ENCODE measurements at regions not wholly inside any gene's neighbourhood (a gene's known extent, or its start where the extent isn't known, plus 50 kb on each side); places are given as distances from the start of the nearest gene placed in this dataset.

GRCh38 chr2:223141606-223142005 lies 89.6 kb downstream of the KCNE4 start:
- TF ChIP-seq, protein P1, sequence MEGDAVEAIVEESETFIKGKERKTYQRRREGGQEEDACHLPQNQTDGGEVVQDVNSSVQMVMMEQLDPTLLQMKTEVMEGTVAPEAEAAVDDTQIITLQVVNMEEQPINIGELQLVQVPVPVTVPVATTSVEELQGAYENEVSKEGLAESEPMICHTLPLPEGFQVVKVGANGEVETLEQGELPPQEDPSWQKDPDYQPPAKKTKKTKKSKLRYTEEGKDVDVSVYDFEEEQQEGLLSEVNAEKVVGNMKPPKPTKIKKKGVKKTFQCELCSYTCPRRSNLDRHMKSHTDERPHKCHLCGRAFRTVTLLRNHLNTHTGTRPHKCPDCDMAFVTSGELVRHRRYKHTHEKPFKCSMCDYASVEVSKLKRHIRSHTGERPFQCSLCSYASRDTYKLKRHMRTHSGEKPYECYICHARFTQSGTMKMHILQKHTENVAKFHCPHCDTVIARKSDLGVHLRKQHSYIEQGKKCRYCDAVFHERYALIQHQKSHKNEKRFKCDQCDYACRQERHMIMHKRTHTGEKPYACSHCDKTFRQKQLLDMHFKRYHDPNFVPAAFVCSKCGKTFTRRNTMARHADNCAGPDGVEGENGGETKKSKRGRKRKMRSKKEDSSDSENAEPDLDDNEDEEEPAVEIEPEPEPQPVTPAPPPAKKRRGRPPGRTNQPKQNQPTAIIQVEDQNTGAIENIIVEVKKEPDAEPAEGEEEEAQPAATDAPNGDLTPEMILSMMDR (IDR thresholded peaks at IDR 0.05) = no peak
- TF ChIP-seq EZH2 (IDR thresholded peaks at IDR 0.05) (no peak), EZH2phosphoT487 (IDR thresholded peaks at IDR 0.05) (no peak)

DNA sequence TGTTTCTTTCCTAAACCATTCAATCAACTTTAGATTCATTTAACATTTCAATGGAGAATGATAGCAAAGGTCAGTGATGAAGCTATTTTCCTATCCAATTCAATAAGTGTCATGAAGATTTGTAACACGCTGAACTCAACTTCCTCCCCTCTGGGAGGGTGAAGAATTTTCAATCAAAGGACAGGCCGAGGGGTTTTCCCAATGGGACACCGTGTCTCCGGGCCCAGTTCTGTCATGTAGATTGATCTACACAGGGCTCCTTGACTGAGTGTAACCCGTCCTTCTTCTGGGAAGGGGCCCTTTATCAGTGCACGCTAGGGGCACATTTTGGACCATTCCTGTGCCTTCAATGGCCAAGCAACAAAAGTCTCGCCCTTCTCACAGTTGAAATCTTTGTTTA lies 90.1 kb downstream of the KCNE4 start:
- no peak for TF ChIP-seq EZH2phosphoT487 (IDR thresholded peaks at IDR 0.05)
- TF ChIP-seq, protein P1 (IDR thresholded peaks at IDR 0.05) = no peak
- TF ChIP-seq EZH2 (IDR thresholded peaks at IDR 0.05) = no peak
- H2AFZ ChIP-seq (replicated peaks) = no peak overlapping the region
- no peak overlapping the region for H3K27ac ChIP-seq
- no peak overlapping the region for H3K9ac ChIP-seq
- no peaks in the 10 kb centered on the region for H3K9me3 ChIP-seq (ENCODE audit: low read depth)
- H3K4me1 ChIP-seq = no peaks in the 10 kb centered on the region
- Mint-ChIP-seq H3K4me3 (no peak overlapping the region), H3K27me3 (ENCODE audit: insufficient read depth, low read depth) (peaks cover 2% of the 10 kb centered on the region), H3K36me3 (no peaks in the 10 kb centered on the region), H3K9me3 (no peaks in the 10 kb centered on the region), H3K4me1 (no peaks in the 10 kb centered on the region), H3K27ac (no peak overlapping the region)
- H3F3A ChIP-seq (ENCODE audit: low read depth) = no peaks in the 10 kb centered on the region
- no peaks in the 10 kb centered on the region for H4K20me1 ChIP-seq (ENCODE audit: low read depth)
- no peaks in the 10 kb centered on the region for H3K79me2 ChIP-seq (ENCODE audit: low read depth)
- no peaks in the 10 kb centered on the region for H3K36me3 ChIP-seq
- DNase-seq (ENCODE audit: low spot score) = no peak
- no peak overlapping the region for H3K4me2 ChIP-seq
- H3K27me3 ChIP-seq = no peaks in the 10 kb centered on the region
- no peak overlapping the region for H3K4me3 ChIP-seq

More at GRCh38 chr2:223141606-223142005, 89.6 kb downstream of the KCNE4 start:
- Histone ChIP-seq H3K27me3 (no peaks in the 10 kb centered on the region), H2AFZ (replicated peaks) (no peak overlapping the region), H3K79me2 (ENCODE audit: low read depth) (no peaks in the 10 kb centered on the region), H3K36me3 (no peaks in the 10 kb centered on the region), H4K20me1 (ENCODE audit: low read depth) (no peaks in the 10 kb centered on the region), H3K9ac (no peak overlapping the region), H3F3A (ENCODE audit: low read depth) (no peaks in the 10 kb centered on the region), H3K9me3 (ENCODE audit: low read depth) (no peaks in the 10 kb centered on the region), H3K4me2 (no peak overlapping the region), H3K27ac (no peak overlapping the region), H3K4me3 (no peak overlapping the region), H3K4me1 (no peaks in the 10 kb centered on the region)
- Mint-ChIP-seq H3K36me3 (no peaks in the 10 kb centered on the region), H3K27me3 (ENCODE audit: insufficient read depth, low read depth) (peaks cover 2% of the 10 kb centered on the region), H3K9me3 (no peaks in the 10 kb centered on the region), H3K4me1 (no peaks in the 10 kb centered on the region), H3K27ac (no peak overlapping the region), H3K4me3 (no peak overlapping the region)
- DNase-seq (ENCODE audit: low spot score) = no peak

GRCh38 chr2:223147431-223147830 lies 95.4 kb downstream of the KCNE4 start:
- no peaks in the 10 kb centered on the region for H3K79me2 ChIP-seq (ENCODE audit: low read depth)
- no peak for TF ChIP-seq EZH2phosphoT487 (IDR thresholded peaks at IDR 0.05)
- TF ChIP-seq EZH2 (IDR thresholded peaks at IDR 0.05) = no peak
- TF ChIP-seq, protein P1 (IDR thresholded peaks at IDR 0.05) = no peak
- H3K4me1 Mint-ChIP-seq = no peaks in the 10 kb centered on the region
- no peak overlapping the region for H3K9ac ChIP-seq
- H3K27ac ChIP-seq = no peak overlapping the region
- H3K27me3 ChIP-seq = no peaks in the 10 kb centered on the region
- H3K36me3 Mint-ChIP-seq = no peaks in the 10 kb centered on the region
- peaks cover 4% of the 10 kb centered on the region for H3K9me3 Mint-ChIP-seq
- no peaks in the 10 kb centered on the region for H3K27me3 Mint-ChIP-seq (ENCODE audit: insufficient read depth, low read depth)
- H3K9me3 ChIP-seq (ENCODE audit: low read depth) = no peaks in the 10 kb centered on the region
- no peak overlapping the region for H2AFZ ChIP-seq (replicated peaks)
- H3K27ac Mint-ChIP-seq = no peak overlapping the region
- no peaks in the 10 kb centered on the region for H3F3A ChIP-seq (ENCODE audit: low read depth)
- H3K36me3 ChIP-seq = no peaks in the 10 kb centered on the region
- no peak for DNase-seq (ENCODE audit: low spot score)
- H3K4me3 Mint-ChIP-seq = no peak overlapping the region
- H4K20me1 ChIP-seq (ENCODE audit: low read depth) = no peaks in the 10 kb centered on the region
- H3K4me3 ChIP-seq = no peak overlapping the region
- H3K4me2 ChIP-seq = no peak overlapping the region
- no peaks in the 10 kb centered on the region for H3K4me1 ChIP-seq

All from neural progenitor cell (in vitro differentiated cells).